Nephron (organoid): ENCODE measurements at regions not wholly inside any gene's neighbourhood (a gene's known extent, or its start where the extent isn't known, plus 50 kb on each side); places are given as distances from the start of the nearest gene placed in this dataset.

ENCODE experiments used
- H3K27ac Mint-ChIP-seq, 3 experiments: 2 replicates each; pipeline ENCODE4 v1.8.0; 2020; ENCODE audit warnings: mixed read lengths in 3 of 3, mild to moderate bottlenecking in 2 of 3, moderate library complexity in 1 of 3
- H3K27me3 Mint-ChIP-seq: 2 replicates; pipeline ENCODE4 v1.8.0; 2021; ENCODE audit warnings: low read depth, mild to moderate bottlenecking, moderate library complexity, mixed read lengths
- H3K36me3 Mint-ChIP-seq: 2 replicates; pipeline ENCODE4 v1.8.0; 2020; ENCODE audit warnings: low read depth, mixed read lengths
- H3K4me1 Mint-ChIP-seq: 2 replicates; pipeline ENCODE4 v1.8.0; 2020; ENCODE audit warnings: mixed read lengths
- H3K4me3 Mint-ChIP-seq, 3 experiments: 2 replicates each; pipeline ENCODE4 v1.8.0; 2020; ENCODE audit warnings: mild to moderate bottlenecking in 3 of 3, mixed read lengths in 3 of 3, moderate library complexity in 2 of 3
- H3K9me3 Mint-ChIP-seq: 2 replicates; pipeline ENCODE4 v1.8.0; 2020; ENCODE audit warnings: mixed read lengths
- CTCF ChIP-seq, 3 experiments: fragments of 200-600 bp; sonication (generic); IDR thresholded peaks; one replicate each; pipeline ENCODE4 v1.5.0; 2021; ENCODE audit warnings: antibody characterized with exemption in 3 of 3; ENCODE audit not compliant: unreplicated experiment in 3 of 3

DNA sequence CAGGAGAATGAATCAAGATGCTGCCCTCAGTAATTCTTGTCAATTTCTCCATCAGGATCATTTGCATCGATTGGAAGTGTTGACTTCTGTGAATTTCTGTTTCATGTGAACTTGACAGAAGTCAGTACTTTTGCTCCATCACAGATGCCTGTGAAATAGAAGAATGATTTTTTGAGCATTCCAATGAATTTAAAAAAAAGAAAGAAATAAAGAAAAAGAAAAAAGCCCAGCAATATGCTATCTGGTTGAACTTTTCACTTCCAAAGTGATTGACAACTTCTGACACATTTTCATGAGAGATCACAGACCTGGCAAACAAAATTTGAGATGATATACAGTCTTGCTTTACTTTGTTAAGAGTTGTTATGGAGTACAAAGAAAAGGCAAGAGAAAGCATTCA lies 175.3 kb downstream of the RWDD3 start:
- H3K36me3 Mint-ChIP-seq: no peaks in the 10 kb centered on the region
- H3K27me3 Mint-ChIP-seq: peaks cover 25% of the 10 kb centered on the region
- H3K4me1 Mint-ChIP-seq: peaks cover 9% of the 10 kb centered on the region
- H3K27ac Mint-ChIP-seq: no peak overlapping the region
- no peak for TF ChIP-seq CTCF (IDR thresholded peaks at IDR 0.05; ENCODE audit: unreplicated experiment in 3 of 3)
- peaks cover 4% of the 10 kb centered on the region for H3K9me3 Mint-ChIP-seq
- no peak overlapping the region for H3K4me3 Mint-ChIP-seq

DNA sequence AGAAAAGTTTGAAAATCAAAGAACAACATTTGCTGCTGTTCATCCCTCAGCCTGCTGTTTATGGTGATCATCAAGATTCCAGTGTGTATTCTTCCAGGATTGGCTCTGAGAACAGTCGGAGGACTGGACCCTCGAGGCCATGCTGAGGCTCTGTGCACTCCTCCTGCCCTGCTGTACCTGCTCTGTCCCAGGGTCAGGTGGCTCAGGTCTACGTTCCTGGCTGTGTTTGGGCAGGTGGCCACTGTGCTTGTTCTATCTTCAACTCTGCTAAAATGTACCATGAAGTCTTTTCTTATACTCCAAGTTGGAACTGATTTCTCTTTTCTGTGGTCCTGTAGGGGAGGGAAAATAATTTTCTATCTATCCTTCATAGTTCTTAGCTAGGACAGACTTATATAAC lies 175.9 kb downstream of the RWDD3 start:
- TF ChIP-seq CTCF (IDR thresholded peaks at IDR 0.05; ENCODE audit: unreplicated experiment in 3 of 3): no peak
- H3K36me3 Mint-ChIP-seq: no peaks in the 10 kb centered on the region
- H3K27me3 Mint-ChIP-seq: peaks cover 25% of the 10 kb centered on the region
- peaks cover 9% of the 10 kb centered on the region for H3K4me1 Mint-ChIP-seq
- H3K9me3 Mint-ChIP-seq: peaks cover 2% of the 10 kb centered on the region
- no peak overlapping the region for H3K4me3 Mint-ChIP-seq
- H3K27ac Mint-ChIP-seq: no peak overlapping the region

GRCh38 chr1:95415146-95415545 lies 181.1 kb downstream of the RWDD3 start:
- Mint-ChIP-seq H3K36me3 (no peaks in the 10 kb centered on the region), H3K4me3 (no peak overlapping the region), H3K9me3 (no peaks in the 10 kb centered on the region), H3K27ac (no peak overlapping the region), H3K27me3 (no peaks in the 10 kb centered on the region), H3K4me1 (no peaks in the 10 kb centered on the region)
- no peak for TF ChIP-seq CTCF (IDR thresholded peaks at IDR 0.05; ENCODE audit: unreplicated experiment in 3 of 3)

- TF ChIP-seq CTCF (IDR thresholded peaks at IDR 0.05; ENCODE audit: unreplicated experiment in 3 of 3): no peak
- H3K9me3 Mint-ChIP-seq: no peaks in the 10 kb centered on the region
- H3K27me3 Mint-ChIP-seq: peaks cover 4% of the 10 kb centered on the region
- H3K27ac Mint-ChIP-seq: no peak overlapping the region
- no peaks in the 10 kb centered on the region for H3K4me1 Mint-ChIP-seq
- H3K36me3 Mint-ChIP-seq: no peaks in the 10 kb centered on the region
- no peak overlapping the region for H3K4me3 Mint-ChIP-seq
These were observed 192.8 kb downstream of the RWDD3 start for GRCh38 chr1:95426772-95427171.

DNA sequence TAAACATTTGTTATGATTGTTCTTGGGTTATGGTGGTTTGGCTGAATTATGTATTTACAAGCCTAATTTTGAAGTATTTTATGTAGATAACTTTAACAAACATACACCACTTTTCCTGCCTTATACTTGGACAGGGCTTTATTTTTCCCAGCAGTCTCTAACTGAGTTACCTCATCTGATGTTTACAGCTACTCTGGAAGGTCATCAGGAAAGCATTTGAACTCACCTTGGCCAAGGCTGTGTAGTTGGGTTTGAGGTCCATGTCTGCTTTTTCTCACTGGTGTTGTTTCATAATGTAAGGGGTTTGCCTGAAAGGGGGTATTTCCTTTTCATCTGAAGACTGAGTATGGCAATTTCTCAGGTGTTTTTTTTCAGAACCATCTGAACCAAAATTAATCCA lies 193.5 kb downstream of the RWDD3 start:
- Mint-ChIP-seq H3K27me3 (peaks cover 4% of the 10 kb centered on the region), H3K4me3 (no peak overlapping the region), H3K27ac (no peak overlapping the region), H3K9me3 (no peaks in the 10 kb centered on the region), H3K4me1 (no peaks in the 10 kb centered on the region), H3K36me3 (no peaks in the 10 kb centered on the region)
- TF ChIP-seq CTCF (IDR thresholded peaks at IDR 0.05; ENCODE audit: unreplicated experiment in 3 of 3): no peak

- no peak overlapping the region for H3K27ac Mint-ChIP-seq
These were observed 197.2 kb downstream of the RWDD3 start for GRCh38 chr1:95431235-95431634.

More at GRCh38 chr1:95431235-95431634, 197.2 kb downstream of the RWDD3 start:
- H3K9me3 Mint-ChIP-seq: no peaks in the 10 kb centered on the region
- TF ChIP-seq CTCF (IDR thresholded peaks at IDR 0.05; ENCODE audit: unreplicated experiment in 3 of 3): no peak
- H3K4me1 Mint-ChIP-seq: no peaks in the 10 kb centered on the region
- H3K27me3 Mint-ChIP-seq: no peaks in the 10 kb centered on the region
- no peaks in the 10 kb centered on the region for H3K36me3 Mint-ChIP-seq
- no peak overlapping the region for H3K4me3 Mint-ChIP-seq
